Mammary epithelial cell (primary cell): ENCODE measurements at regions not wholly inside any gene's neighbourhood (a gene's known extent, or its start where the extent isn't known, plus 50 kb on each side); places are given as distances from the start of the nearest gene placed in this dataset.

Experiments
- EZH2 ChIP-seq: IDR thresholded peaks from 2 replicates; pipeline ENCODE4 v1.6.1; 2012; ENCODE audit warnings: low read length, inconsistent platforms, borderline replicate concordance
- TF ChIP-seq, protein P1 (sequence below), 2 donors: IDR thresholded peaks in 1 of 2; conservative IDR thresholded peaks in 1 of 2; 2 replicates each; pipeline ENCODE4 v1.5.1; 2011 to 2012; ENCODE audit warnings: inconsistent platforms in 2 of 2, low read length in 2 of 2, mild to moderate bottlenecking in 2 of 2, control low read depth in 1 of 2, low read depth in 1 of 2; ENCODE audit not compliant: insufficient read depth in 1 of 2; ENCODE audit errors: extremely low read depth in 1 of 2

- TF ChIP-seq, protein P1, sequence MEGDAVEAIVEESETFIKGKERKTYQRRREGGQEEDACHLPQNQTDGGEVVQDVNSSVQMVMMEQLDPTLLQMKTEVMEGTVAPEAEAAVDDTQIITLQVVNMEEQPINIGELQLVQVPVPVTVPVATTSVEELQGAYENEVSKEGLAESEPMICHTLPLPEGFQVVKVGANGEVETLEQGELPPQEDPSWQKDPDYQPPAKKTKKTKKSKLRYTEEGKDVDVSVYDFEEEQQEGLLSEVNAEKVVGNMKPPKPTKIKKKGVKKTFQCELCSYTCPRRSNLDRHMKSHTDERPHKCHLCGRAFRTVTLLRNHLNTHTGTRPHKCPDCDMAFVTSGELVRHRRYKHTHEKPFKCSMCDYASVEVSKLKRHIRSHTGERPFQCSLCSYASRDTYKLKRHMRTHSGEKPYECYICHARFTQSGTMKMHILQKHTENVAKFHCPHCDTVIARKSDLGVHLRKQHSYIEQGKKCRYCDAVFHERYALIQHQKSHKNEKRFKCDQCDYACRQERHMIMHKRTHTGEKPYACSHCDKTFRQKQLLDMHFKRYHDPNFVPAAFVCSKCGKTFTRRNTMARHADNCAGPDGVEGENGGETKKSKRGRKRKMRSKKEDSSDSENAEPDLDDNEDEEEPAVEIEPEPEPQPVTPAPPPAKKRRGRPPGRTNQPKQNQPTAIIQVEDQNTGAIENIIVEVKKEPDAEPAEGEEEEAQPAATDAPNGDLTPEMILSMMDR (conservative IDR thresholded peaks at IDR 0.05 in 1 of 2, IDR thresholded peaks at IDR 0.05 in 1 of 2; ENCODE audit: extremely low read depth in 1 of 2, insufficient read depth in 1 of 2, low read depth in 1 of 2, low read length in 2 of 2): no peak
- TF ChIP-seq EZH2: no peak
These were observed 63.6 kb upstream of the MBNL1 start for GRCh38 chr3:152205097-152205593.
